NCI-H446 treated with DMSO at 0.1 percent for 48 hours (cell line): ENCODE measurements at regions not wholly inside any gene's neighbourhood (a gene's known extent, or its start where the extent isn't known, plus 50 kb on each side); places are given as distances from the start of the nearest gene placed in this dataset.
"Not testable (repeated sequence)": the region's sequence is repeated elsewhere in the genome, so short reads cannot be mapped to it uniquely, and the experiment has no call there.

ENCODE experiments used
- DNase-seq: peaks from one replicate; lab custom pipeline; 2025; lab: John Stamatoyannopoulos, UW

- DNase-seq: no peak
Measured at GRCh38 chr9:36521148-36521547, 51.5 kb upstream of the MELK start.

GRCh38 chr9:36517131-36517530 is 55.6 kb upstream of the MELK start:
- no peak for DNase-seq

- no peak for DNase-seq
Measured at GRCh38 chr9:36504156-36504555, 68.5 kb upstream of the MELK start.

GRCh38 chr9:36503172-36504088 is 69.3 kb upstream of the MELK start:
- DNase-seq: no peak

- DNase-seq: no peak
Measured at GRCh38 chr9:36501727-36502126, 71.0 kb upstream of the MELK start.

GRCh38 chr9:36500931-36501330 is 71.8 kb upstream of the MELK start:
- not testable (repeated sequence) for DNase-seq

- no peak for DNase-seq
Measured at GRCh38 chr9:36499174-36499890, 73.4 kb upstream of the MELK start.

- DNase-seq: not testable (repeated sequence)
Measured at GRCh38 chr9:36493564-36493963, 79.1 kb upstream of the MELK start.

- no peak for DNase-seq
Measured at GRCh38 chr9:36492865-36493264, 79.8 kb upstream of the MELK start.

GRCh38 chr9:36489453-36489852 is 83.2 kb upstream of the MELK start:
- no peak for DNase-seq

GRCh38 chr9:36488389-36488756 is 84.3 kb upstream of the MELK start:
- no peak for DNase-seq

GRCh38 chr9:36487482-36488388 is 85.0 kb upstream of the MELK start:
- DNase-seq: peak; percentile 85

- DNase-seq: no peak
Measured at GRCh38 chr9:36486933-36487481, 85.7 kb upstream of the MELK start.

GRCh38 chr9:36486329-36486932 is 86.3 kb upstream of the MELK start:
- DNase-seq: no peak

GRCh38 chr9:36485647-36486328 is 85.7 kb upstream of the RNF38 start:
- DNase-seq: no peak

GRCh38 chr9:36484124-36484523 is 84.1 kb upstream of the RNF38 start:
- DNase-seq: no peak

- DNase-seq: no peak
Measured at GRCh38 chr9:36479101-36479500, 79.0 kb upstream of the RNF38 start.

GRCh38 chr9:36471359-36471758 is 71.3 kb upstream of the RNF38 start:
- DNase-seq: no peak

- no peak for DNase-seq
Measured at GRCh38 chr9:36470643-36471290, 70.7 kb upstream of the RNF38 start.

- no peak for DNase-seq
Measured at GRCh38 chr9:36463467-36463866, 63.4 kb upstream of the RNF38 start.
